T-helper 2 cell treated with Interferon-gamma antibody and Interleukin-4, amounts not matched to agents 100 ng/mL and 5 ng/mL, for 36 hours (primary cell): ENCODE measurements at regions not wholly inside any gene's neighbourhood (a gene's known extent, or its start where the extent isn't known, plus 50 kb on each side); places are given as distances from the start of the nearest gene placed in this dataset.

ENCODE experiments used
- intact Hi-C: fragments of 100-400 bp; cut with micrococcal nuclease; formaldehyde crosslinking; loops from one replicate; pipeline ENCODE4 v1.15.1; 2023

DNA sequence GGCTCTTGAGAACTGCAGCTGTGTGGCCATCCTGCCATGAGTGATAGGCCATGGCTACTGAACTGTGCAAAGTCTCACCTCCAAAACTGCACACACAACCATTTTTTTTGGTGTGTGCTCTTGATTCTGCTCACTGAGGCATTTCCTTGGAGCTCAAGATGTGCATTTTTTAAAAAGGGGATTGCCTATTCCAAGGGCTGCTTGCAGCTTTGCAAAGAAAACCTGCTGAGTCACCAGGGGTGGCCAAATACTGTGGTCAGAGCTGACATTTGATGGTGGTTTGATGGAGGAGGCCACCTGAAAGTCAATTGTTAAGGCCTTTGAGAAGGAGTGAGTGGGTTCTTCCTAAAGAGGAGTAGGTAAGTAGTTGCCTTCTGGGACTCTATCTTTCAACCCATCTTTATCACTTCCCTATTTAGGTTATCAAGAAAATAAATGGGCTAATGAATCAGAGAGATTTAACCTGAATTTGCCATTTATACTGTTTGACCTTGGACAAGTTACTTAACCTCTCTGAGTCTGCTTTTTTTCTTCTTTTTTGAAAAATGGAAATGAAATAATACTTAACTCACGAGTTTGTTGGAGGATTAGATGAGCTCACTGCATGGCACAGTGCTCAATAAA is 87.9 kb downstream of the CHST2 start:
- intact Hi-C loops: loop anchor here (2.0 to 5.0 kb wide), 2 partner anchors 37 to 85 kb away; no protein-coding TSS in a partner anchor

DNA sequence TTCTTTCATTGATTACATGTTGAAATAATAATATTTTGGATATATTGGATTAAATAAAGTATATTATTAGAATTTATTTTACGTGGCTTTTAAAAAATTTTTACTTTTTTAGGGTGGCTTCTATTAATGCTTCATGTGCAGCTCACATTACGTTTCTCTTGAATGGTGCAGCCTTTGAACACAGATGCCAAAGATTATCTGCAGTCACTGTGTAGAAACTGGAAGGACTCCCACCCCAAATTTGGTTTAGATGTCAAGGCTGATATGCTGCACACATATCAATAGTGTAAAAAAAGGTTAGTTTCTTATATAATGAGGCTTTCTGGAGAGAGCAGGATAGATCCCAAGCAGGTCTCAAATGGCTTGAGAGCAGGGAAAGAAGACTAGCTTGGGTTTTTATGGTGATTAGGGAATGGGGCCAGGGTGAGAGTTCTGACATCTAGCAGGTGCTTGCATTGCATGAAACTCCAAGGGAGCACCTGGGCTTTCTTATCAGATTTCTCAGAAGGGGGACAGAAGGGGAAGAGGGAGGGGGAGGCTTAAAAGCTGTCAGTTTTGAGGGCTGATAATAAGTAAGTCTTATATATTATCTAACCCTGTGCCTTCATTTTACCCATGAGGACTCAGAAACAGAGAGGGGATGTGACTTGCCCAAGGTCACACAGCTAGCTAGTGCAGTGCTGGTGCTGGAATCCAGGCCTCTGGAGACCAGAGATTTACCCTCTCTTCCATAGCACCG is 89.6 kb downstream of the CHST2 start:
- intact Hi-C loops: loop anchor here (5.0 kb wide), 1 partner anchor 87 kb away; no protein-coding TSS in a partner anchor

DNA sequence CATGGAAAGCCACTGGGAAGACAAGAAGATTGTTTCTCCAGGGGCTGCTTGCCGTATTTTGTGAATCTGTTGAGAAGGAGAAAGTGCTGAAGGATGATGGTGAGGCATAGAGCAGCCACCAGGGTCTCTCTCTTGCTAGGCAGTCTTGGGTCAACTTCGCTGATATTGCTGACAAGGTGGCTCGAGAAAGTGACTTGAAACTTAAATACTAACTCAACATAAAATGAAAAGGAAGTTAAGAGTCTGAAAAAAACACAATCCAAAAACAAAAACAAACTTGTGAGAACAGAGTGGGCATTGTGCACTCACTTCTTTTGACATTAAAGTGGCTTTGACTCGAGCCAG is 90.1 kb downstream of the CHST2 start:
- intact Hi-C loops: loop anchor here (5.0 kb wide), 1 partner anchor 87 kb away; no protein-coding TSS in a partner anchor

DNA sequence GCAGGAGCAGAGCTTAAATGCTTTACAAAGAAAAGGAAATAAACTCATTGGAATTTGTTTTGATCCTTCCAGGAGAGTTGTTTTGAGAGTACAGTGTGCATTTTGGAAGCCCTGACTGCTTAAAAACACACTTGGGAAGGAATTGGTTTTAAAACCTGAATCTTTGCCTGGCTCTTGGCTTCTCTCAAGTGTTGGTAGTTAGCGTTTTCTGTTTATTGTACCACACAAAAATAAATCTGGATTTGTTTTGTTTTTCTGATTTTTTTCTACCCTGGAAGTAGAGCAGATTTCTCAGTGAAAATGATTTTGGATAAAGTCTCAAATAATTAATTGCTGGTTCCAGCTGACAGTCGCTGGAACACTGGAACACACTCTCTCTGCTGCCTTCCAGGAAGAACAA is 90.6 kb downstream of the CHST2 start:
- intact Hi-C loops: no loop called here

DNA sequence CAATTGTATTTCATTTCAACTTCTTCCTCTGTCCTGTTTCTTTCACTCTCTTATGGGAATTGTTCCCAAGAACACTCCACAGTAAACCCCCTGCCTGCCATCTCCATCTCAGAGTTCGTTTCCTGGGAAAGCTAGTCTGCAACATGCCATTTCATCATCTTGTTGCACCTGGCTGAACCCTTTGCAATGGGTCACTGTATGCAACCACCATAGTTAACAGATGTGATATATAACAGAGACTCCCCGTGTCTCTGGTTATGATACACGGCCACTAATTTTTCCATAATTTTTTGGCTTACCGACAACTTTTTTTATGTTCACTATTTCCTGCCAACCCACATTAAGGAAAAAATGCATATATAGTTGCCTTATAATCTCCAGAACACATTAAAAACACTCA is 95.5 kb downstream of the CHST2 start:
- intact Hi-C loops: no loop called here
